ENCODE measurements at regions not wholly inside any gene's neighbourhood (a gene's known extent, or its start where the extent isn't known, plus 50 kb on each side); places are given as distances from the start of the nearest gene placed in this dataset.
A peak's percentile ranks its signal among the peaks of the same experiment; 100 is the strongest.
"Not testable (repeated sequence)": the region's sequence is repeated elsewhere in the genome, so short reads cannot be mapped to it uniquely, and the experiment has no call there.

DNA sequence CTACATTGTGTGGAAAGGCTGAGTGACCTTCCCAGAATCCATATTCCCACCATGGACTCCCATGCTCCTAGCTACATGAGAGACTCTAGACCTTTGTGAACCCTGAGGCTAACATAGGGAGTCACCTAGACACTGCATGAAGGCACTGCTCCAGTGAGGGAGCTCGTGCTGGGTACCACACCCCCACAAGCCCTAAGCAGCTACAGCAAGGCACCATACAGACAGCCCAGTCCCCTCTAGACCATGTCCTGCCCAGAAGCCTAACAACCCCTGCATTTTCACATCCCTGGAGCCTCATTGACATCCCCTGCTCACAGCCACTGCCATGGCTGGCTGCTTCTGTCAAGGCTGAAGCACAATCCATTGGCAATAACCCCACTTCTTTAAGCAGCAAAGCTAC, 176.5 kb upstream of the CTNND2 start:
- no peak overlapping the region for H3K4me3 Mint-ChIP-seq
- H3K27ac Mint-ChIP-seq = no peak overlapping the region
- H3K4me1 Mint-ChIP-seq = no peaks in the 10 kb centered on the region
- H3K9me3 Mint-ChIP-seq = peaks cover 14% of the 10 kb centered on the region
- no peaks in the 10 kb centered on the region for H3K36me3 Mint-ChIP-seq
- no peaks in the 10 kb centered on the region for H3K27me3 Mint-ChIP-seq
- ATAC-seq = peak; percentile 16

DNA sequence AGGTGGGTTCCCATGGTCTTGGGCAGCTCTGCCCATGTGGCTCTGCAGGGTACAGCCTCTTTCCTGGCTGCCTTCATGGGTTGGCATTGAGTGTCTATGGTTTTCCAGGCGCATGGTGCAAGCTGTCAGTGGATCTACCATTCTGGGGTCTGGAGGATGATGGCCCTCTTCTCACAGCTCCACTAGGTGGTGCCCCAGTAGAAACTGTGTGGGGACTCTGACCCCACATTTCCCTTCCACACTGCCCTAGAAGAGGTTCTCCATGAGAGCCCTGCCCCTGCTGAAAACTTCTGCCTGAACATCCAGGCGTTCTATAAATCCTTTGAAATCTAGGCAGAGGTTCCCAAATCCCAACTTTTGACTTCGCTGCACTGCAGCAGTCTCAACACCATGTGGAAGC, 174.0 kb upstream of the CTNND2 start:
- H3K27me3 Mint-ChIP-seq, H3K27ac Mint-ChIP-seq, H3K4me3 Mint-ChIP-seq, H3K4me1 Mint-ChIP-seq, ATAC-seq, H3K36me3 Mint-ChIP-seq: not testable (repeated sequence)
- peaks cover 14% of the 10 kb centered on the region for H3K9me3 Mint-ChIP-seq

DNA sequence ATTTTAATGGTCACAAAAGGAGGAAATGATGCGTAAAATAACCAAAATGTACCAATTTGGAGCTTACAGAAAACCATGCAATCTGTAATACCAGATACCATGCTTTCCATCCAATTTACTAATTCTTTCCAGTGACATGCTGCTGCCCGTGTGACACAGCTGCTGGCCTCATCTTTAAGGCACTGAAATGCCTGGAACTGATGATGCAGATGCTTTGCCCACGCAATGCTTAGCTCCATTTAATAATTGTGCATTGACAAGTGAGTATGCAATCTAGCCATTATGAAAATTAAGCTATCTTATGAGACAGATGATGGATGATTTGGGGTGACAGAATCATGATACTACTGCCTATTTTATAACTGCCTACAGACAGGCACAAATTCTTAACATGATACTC, 169.2 kb upstream of the CTNND2 start:
- H3K27ac Mint-ChIP-seq = no peak overlapping the region
- no peaks in the 10 kb centered on the region for H3K4me1 Mint-ChIP-seq
- no peak overlapping the region for H3K4me3 Mint-ChIP-seq
- no peaks in the 10 kb centered on the region for H3K36me3 Mint-ChIP-seq
- H3K9me3 Mint-ChIP-seq = no peaks in the 10 kb centered on the region
- ATAC-seq = no peak
- H3K27me3 Mint-ChIP-seq = no peaks in the 10 kb centered on the region

- Mint-ChIP-seq H3K4me1 (no peaks in the 10 kb centered on the region), H3K27me3 (no peaks in the 10 kb centered on the region), H3K4me3 (no peak overlapping the region), H3K27ac (no peak overlapping the region), H3K36me3 (no peaks in the 10 kb centered on the region), H3K9me3 (no peaks in the 10 kb centered on the region)
- ATAC-seq = no peak
Observed at GRCh38 chr5:12072441-12072840, 168.2 kb upstream of the CTNND2 start.

DNA sequence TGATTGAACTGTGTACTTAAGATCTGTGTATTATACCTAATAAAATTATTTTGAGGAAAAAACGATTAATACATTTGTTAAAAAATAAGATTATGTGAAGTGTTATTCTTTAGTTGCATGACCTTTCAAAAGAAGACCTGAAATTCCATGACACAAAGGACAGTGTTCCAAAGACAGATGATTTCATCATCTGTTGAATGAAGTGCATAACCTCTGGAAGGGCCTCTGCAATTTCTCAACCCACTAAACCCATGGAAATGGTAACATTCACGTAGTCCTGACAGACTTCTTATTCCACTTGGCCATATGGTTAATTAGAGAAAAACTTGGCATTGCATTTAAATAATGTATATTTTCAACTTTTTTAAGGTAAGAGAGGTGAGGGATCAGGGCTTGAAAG, 167.2 kb upstream of the CTNND2 start:
- H3K27ac Mint-ChIP-seq = no peak overlapping the region
- no peaks in the 10 kb centered on the region for H3K9me3 Mint-ChIP-seq
- H3K27me3 Mint-ChIP-seq = no peaks in the 10 kb centered on the region
- H3K4me3 Mint-ChIP-seq = no peak overlapping the region
- H3K36me3 Mint-ChIP-seq = no peaks in the 10 kb centered on the region
- no peaks in the 10 kb centered on the region for H3K4me1 Mint-ChIP-seq
- ATAC-seq = no peak

DNA sequence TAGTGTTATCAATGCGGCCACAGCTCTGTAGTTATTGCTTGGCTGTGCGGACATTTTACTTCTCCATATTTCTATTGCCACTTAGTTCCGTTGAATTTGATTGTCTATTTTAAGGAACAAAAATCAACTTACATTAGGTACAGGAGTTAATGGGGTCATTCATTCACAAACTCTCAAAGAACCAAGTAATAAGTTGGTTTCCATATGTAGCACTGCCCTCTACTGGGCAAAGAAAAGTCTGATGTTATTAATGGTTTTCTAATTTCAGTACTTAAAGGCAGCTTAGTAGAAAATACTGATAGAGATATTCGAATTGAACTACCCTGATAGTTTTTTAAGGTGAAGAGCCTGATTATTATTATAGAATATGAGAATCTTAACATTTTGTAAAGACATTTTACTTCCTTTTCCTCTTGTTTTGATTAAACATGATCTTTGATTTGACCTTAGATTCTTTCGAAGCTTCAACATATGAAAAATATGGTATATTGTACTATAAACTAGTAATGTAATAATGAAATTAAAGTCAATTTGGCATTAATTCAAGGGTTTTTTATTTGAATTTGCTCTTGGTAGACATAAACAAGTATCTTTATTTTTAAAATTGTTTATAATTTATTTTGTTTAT, 119.5 kb upstream of the CTNND2 start:
- Mint-ChIP-seq H3K9me3 (no peaks in the 10 kb centered on the region), H3K4me1 (no peaks in the 10 kb centered on the region), H3K36me3 (no peaks in the 10 kb centered on the region), H3K27me3 (no peaks in the 10 kb centered on the region), H3K4me3 (no peak overlapping the region), H3K27ac (no peak overlapping the region)
- ATAC-seq = no peak

GRCh38 chr5:12022444-12022843, 118.2 kb upstream of the CTNND2 start:
- Mint-ChIP-seq H3K4me3 (no peak overlapping the region), H3K27ac (no peak overlapping the region), H3K9me3 (no peaks in the 10 kb centered on the region), H3K36me3 (no peaks in the 10 kb centered on the region), H3K27me3 (no peaks in the 10 kb centered on the region), H3K4me1 (no peaks in the 10 kb centered on the region)
- no peak for ATAC-seq

DNA sequence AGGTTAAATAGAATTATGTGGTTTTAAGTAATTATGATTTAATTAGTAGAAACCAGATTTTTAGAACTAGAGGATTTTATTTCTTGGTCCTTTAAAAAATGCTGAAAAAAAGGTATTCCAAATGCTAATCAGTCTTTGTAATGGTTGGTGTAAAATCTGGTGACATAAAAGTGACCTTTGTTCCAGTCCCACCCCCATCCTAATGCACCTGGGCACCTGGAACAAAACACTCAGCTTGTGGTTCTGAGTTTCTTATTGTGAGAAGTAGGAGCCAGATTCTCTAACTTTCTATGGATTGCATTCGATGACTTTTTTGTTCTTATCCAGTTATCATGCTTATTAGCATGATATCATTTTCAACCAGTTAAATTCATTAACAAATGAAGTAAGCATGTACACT, 115.1 kb upstream of the CTNND2 start:
- H3K4me3 Mint-ChIP-seq = no peak overlapping the region
- no peaks in the 10 kb centered on the region for H3K36me3 Mint-ChIP-seq
- no peak for ATAC-seq
- no peaks in the 10 kb centered on the region for H3K4me1 Mint-ChIP-seq
- H3K27me3 Mint-ChIP-seq = no peaks in the 10 kb centered on the region
- H3K27ac Mint-ChIP-seq = no peak overlapping the region
- H3K9me3 Mint-ChIP-seq = no peaks in the 10 kb centered on the region

DNA sequence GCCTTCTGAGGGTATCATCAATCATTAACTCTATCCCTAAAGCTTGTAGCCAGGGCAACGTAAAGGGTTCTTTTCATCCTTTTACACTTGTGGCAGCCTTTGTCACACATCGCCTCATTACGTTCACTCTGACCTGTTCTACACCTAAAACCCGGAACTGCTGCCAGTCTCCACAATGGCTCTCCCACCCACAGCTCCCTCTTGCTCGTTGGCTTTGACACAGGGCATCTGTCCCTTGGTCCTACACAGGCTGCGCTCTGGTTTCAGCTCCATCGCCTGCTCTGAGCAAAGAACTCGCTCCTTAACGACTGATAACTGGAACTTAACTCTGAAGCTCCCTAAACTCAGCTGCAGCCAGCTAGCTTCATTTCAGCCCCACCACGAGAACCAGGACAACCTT, 112.8 kb upstream of the CTNND2 start:
- Mint-ChIP-seq H3K9me3 (peaks cover 3% of the 10 kb centered on the region), H3K36me3 (no peaks in the 10 kb centered on the region), H3K27me3 (no peaks in the 10 kb centered on the region), H3K4me1 (no peaks in the 10 kb centered on the region), H3K27ac (no peak overlapping the region), H3K4me3 (no peak overlapping the region)
- no peak for ATAC-seq

DNA sequence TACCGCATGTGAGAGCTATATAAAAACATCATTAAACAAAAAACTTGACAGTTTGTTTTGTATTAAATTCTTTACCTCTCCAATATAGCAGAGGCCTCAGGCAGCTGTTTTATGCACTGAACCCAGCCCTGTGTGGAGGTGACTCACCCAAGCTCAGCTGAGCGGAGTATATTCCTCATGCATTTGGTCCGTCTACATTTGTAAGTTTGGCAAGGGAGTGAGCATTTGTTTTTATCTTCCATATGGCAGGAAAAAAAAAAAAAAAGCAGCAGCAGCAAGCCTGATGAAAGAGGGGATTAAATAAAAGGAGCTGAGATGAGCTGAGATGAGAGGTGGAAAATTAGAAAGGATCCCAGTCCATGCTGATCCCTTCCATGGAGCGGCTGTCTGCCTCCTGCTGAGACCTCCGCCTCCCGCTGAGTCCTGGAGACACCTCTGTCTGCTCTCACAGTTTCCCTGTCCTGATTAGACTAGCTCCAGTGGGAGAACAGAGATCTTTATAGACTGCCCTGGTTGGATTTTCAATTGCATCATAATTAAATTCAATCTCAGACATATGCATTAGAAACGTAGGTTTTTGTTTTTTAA, 112.0 kb upstream of the CTNND2 start:
- no peaks in the 10 kb centered on the region for H3K4me1 Mint-ChIP-seq
- no peak for ATAC-seq
- H3K36me3 Mint-ChIP-seq = no peaks in the 10 kb centered on the region
- no peak overlapping the region for H3K27ac Mint-ChIP-seq
- no peak overlapping the region for H3K4me3 Mint-ChIP-seq
- H3K9me3 Mint-ChIP-seq = peaks cover 3% of the 10 kb centered on the region
- no peaks in the 10 kb centered on the region for H3K27me3 Mint-ChIP-seq

GRCh38 chr5:12013351-12013750, 109.1 kb upstream of the CTNND2 start:
- Mint-ChIP-seq H3K4me1 (no peaks in the 10 kb centered on the region), H3K4me3 (no peak overlapping the region), H3K36me3 (no peaks in the 10 kb centered on the region), H3K27ac (no peak overlapping the region), H3K9me3 (peaks cover 8% of the 10 kb centered on the region), H3K27me3 (no peaks in the 10 kb centered on the region)
- no peak for ATAC-seq

GRCh38 chr5:12003680-12004079, 99.4 kb upstream of the CTNND2 start:
- Mint-ChIP-seq H3K36me3 (no peaks in the 10 kb centered on the region), H3K9me3 (no peaks in the 10 kb centered on the region), H3K27me3 (no peaks in the 10 kb centered on the region), H3K4me1 (no peaks in the 10 kb centered on the region), H3K27ac (no peak overlapping the region), H3K4me3 (no peak overlapping the region)
- ATAC-seq = peak; percentile 12

DNA sequence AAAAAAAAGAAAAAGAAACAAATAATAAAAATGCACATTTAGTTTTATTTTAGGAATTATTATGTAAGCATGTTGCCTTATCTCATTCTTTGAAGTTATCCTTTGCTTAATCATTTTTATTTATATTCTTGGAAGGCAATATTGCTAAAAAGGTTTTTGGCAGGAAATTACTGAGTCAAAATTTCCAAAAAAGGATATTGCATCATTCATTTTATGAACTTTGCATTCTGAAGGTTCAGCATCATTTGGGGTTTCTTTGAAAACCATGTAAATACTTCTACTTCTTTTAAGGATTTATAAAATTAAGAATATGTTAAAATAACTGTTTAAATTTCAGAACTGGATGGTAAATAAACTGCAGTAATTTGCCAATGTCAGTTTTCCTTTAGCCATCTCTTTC, 94.2 kb upstream of the CTNND2 start:
- no peaks in the 10 kb centered on the region for H3K4me1 Mint-ChIP-seq
- H3K9me3 Mint-ChIP-seq = peaks cover 9% of the 10 kb centered on the region
- no peak overlapping the region for H3K4me3 Mint-ChIP-seq
- H3K27ac Mint-ChIP-seq = no peak overlapping the region
- H3K36me3 Mint-ChIP-seq = no peaks in the 10 kb centered on the region
- no peak for ATAC-seq
- no peaks in the 10 kb centered on the region for H3K27me3 Mint-ChIP-seq

DNA sequence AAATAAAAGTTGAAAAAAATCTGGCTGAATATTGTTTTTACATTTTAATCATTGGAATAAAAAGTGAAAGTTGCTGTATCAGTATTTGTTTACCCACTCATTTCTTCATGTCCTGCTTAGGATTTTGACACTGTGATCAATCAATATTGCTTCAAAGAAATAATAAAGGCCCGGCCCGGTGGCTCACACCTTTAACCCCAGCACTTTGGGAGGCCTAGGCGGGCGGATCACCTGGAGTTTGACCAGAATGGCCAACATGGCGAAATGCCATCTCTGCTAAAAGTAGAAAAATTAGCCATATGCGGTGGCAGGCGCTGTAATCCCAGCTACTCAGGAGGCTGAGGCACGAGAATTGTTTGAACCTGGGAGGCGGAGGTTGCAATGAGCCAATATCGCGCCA, 93.7 kb upstream of the CTNND2 start:
- Mint-ChIP-seq H3K36me3 (no peaks in the 10 kb centered on the region), H3K4me1 (no peaks in the 10 kb centered on the region), H3K9me3 (peaks cover 9% of the 10 kb centered on the region), H3K4me3 (no peak overlapping the region), H3K27ac (no peak overlapping the region), H3K27me3 (no peaks in the 10 kb centered on the region)
- no peak for ATAC-seq

DNA sequence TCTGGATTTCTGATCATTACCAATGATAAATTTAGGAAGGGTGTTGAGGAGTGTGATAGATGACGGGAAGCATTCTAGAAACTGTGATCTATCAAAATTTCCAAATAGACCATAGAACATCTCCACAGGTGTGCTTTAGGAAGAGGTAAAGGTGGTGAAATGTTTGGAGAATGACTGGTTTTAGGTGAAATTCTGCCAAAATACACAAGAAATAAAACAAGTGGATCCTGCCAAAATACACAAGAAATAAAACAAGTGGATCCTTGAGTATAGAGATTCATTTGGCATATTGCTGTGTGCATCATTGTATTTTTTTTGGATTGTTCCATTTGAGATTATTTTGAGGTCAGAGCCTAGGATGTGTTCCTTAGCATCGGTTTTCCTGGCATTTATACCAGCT, 88.3 kb upstream of the CTNND2 start:
- peaks cover 9% of the 10 kb centered on the region for H3K9me3 Mint-ChIP-seq
- H3K27ac Mint-ChIP-seq = no peak overlapping the region
- no peak for ATAC-seq
- no peaks in the 10 kb centered on the region for H3K4me1 Mint-ChIP-seq
- H3K36me3 Mint-ChIP-seq = no peaks in the 10 kb centered on the region
- no peaks in the 10 kb centered on the region for H3K27me3 Mint-ChIP-seq
- no peak overlapping the region for H3K4me3 Mint-ChIP-seq

DNA sequence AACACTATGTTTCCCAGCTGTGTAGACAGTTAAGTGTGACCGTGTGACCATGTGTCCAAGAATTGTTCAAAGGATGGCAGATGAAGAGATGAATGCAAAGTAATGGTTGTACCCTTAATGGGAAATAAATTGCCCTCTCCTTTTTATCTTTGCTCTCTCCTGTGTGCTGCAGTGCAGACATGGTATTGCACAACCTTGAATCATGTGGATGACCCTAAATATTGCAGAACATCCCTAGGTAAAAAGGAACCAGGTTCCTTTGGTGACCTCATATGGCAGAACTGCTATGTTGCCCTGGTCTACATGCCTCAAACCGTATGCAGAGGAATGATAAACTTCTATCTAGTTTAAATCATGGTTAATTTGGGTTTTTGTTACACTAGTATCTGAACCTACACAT, 81.7 kb upstream of the CTNND2 start:
- no peaks in the 10 kb centered on the region for H3K36me3 Mint-ChIP-seq
- H3K4me3 Mint-ChIP-seq = no peak overlapping the region
- no peaks in the 10 kb centered on the region for H3K27me3 Mint-ChIP-seq
- no peak for ATAC-seq
- no peaks in the 10 kb centered on the region for H3K9me3 Mint-ChIP-seq
- no peaks in the 10 kb centered on the region for H3K4me1 Mint-ChIP-seq
- no peak overlapping the region for H3K27ac Mint-ChIP-seq

DNA sequence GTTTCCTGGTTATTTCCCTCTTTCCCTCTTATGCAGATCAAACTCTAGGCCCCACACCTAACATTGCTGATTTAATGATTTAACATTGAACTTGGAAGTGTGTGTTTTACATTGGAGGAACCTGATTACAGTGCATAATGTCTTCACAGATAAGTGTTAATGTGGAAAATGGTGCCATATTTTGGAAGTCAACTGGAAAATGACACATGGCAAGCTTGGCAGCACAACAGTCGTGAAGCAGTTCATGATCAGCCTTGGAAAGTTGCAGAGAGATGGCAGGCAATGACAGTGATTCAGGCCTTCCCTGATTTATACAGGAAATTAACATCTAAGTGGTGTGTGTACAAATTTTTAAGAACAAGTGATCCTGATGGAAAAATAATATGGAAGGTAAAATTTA, 80.0 kb upstream of the CTNND2 start:
- Mint-ChIP-seq H3K9me3 (no peaks in the 10 kb centered on the region), H3K27ac (no peak overlapping the region), H3K27me3 (no peaks in the 10 kb centered on the region), H3K36me3 (no peaks in the 10 kb centered on the region), H3K4me1 (no peaks in the 10 kb centered on the region), H3K4me3 (no peak overlapping the region)
- no peak for ATAC-seq
